Hepatocyte (in vitro differentiated cells): ENCODE measurements at regions not wholly inside any gene's neighbourhood (a gene's known extent, or its start where the extent isn't known, plus 50 kb on each side); places are given as distances from the start of the nearest gene placed in this dataset.

ENCODE experiments used
- EZH2 ChIP-seq: fragments of 200-600 bp; sonication (generic); IDR thresholded peaks from 2 replicates; pipeline ENCODE4 v1.6.1; 2016; ENCODE audit warnings: antibody characterized with exemption, mild to moderate bottlenecking, borderline replicate concordance
- TF ChIP-seq, protein P1 (sequence below): fragments of 200-600 bp; sonication (generic); IDR thresholded peaks from 2 replicates; pipeline ENCODE4 v1.5.1; 2016; ENCODE audit warnings: antibody characterized with exemption, mild to moderate bottlenecking; ENCODE audit not compliant: poor library complexity

DNA sequence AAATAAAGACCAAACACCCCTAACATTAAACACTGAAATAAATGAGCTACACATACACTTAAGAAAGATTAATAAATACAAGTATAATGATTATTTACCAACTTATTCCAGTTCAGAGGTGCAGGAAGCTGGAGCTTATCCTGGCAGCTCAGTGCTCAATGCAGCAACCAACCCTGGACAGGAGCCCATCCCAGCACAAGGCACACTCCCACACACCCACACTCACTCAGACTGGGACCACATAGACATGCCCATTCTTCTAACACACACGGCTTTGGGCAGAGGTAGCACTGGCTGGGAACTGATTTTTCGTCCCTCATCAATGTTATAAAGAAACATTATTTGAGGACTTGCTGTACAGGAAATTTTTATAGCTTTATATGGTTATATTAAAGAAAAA is 797.4 kb downstream of the RPS29 start:
- TF ChIP-seq, protein P1, sequence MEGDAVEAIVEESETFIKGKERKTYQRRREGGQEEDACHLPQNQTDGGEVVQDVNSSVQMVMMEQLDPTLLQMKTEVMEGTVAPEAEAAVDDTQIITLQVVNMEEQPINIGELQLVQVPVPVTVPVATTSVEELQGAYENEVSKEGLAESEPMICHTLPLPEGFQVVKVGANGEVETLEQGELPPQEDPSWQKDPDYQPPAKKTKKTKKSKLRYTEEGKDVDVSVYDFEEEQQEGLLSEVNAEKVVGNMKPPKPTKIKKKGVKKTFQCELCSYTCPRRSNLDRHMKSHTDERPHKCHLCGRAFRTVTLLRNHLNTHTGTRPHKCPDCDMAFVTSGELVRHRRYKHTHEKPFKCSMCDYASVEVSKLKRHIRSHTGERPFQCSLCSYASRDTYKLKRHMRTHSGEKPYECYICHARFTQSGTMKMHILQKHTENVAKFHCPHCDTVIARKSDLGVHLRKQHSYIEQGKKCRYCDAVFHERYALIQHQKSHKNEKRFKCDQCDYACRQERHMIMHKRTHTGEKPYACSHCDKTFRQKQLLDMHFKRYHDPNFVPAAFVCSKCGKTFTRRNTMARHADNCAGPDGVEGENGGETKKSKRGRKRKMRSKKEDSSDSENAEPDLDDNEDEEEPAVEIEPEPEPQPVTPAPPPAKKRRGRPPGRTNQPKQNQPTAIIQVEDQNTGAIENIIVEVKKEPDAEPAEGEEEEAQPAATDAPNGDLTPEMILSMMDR, result no peak
- TF ChIP-seq EZH2, result no peak
